Neural progenitor cell (in vitro differentiated cells): ENCODE measurements at regions not wholly inside any gene's neighbourhood (a gene's known extent, or its start where the extent isn't known, plus 50 kb on each side); places are given as distances from the start of the nearest gene placed in this dataset.

Source experiments
- DNase-seq: peaks from one replicate; pipeline ENCODE4 v3.0.0-alpha.2; 2016; ENCODE audit warnings: low spot score
- H2AFZ ChIP-seq: fragments of 200-600 bp; sonication (generic); replicated peaks from 2 replicates; pipeline ENCODE4 v1.6.1; 2016; ENCODE audit warnings: antibody characterized with exemption
- H3F3A ChIP-seq: fragments of 200-600 bp; sonication (generic); 2 replicates; pipeline ENCODE4 v1.6.1; 2016; ENCODE audit warnings: antibody characterized with exemption, low read depth
- H3K27ac ChIP-seq: fragments of 200-600 bp; sonication (generic); 2 replicates; pipeline ENCODE4 v1.5.1; 2016; ENCODE audit warnings: mild to moderate bottlenecking
- H3K27me3 ChIP-seq: fragments of 200-600 bp; sonication (generic); 2 replicates; pipeline ENCODE4 v1.6.1; 2016; ENCODE audit warnings: mild to moderate bottlenecking, moderate library complexity
- H3K36me3 ChIP-seq: fragments of 200-600 bp; sonication (generic); 2 replicates; pipeline ENCODE4 v1.5.1; 2016
- H3K4me1 ChIP-seq: fragments of 200-600 bp; sonication (generic); 2 replicates; pipeline ENCODE4 v1.6.1; 2016; ENCODE audit warnings: mixed run types
- H3K4me2 ChIP-seq: fragments of 200-600 bp; sonication (generic); 2 replicates; pipeline ENCODE4 v1.6.1; 2016
- H3K4me3 ChIP-seq: fragments of 200-600 bp; sonication (generic); 2 replicates; pipeline ENCODE4 v1.5.1; 2016
- H3K79me2 ChIP-seq: fragments of 200-600 bp; sonication (generic); 2 replicates; pipeline ENCODE4 v1.6.1; 2016; ENCODE audit warnings: low read depth
- H3K9ac ChIP-seq: fragments of 200-600 bp; sonication (generic); 2 replicates; pipeline ENCODE4 v1.6.1; 2016
- H3K9me3 ChIP-seq: fragments of 200-600 bp; sonication (generic); 2 replicates; pipeline ENCODE4 v1.5.1; 2016; ENCODE audit warnings: low read depth
- H4K20me1 ChIP-seq: fragments of 200-600 bp; sonication (generic); 2 replicates; pipeline ENCODE4 v1.6.1; 2016; ENCODE audit warnings: low read depth
- H3K27ac Mint-ChIP-seq: 3 replicates; pipeline ENCODE4 v1.8.0; 2021; ENCODE audit warnings: mixed read lengths
- H3K27me3 Mint-ChIP-seq: 2 replicates; pipeline ENCODE4 v1.8.0; 2022; ENCODE audit warnings: low read depth, mild to moderate bottlenecking, inconsistent platforms, moderate library complexity, mixed read lengths; ENCODE audit not compliant: insufficient read depth
- H3K36me3 Mint-ChIP-seq: 3 replicates; pipeline ENCODE4 v1.8.0; 2021; ENCODE audit warnings: mixed read lengths
- H3K4me1 Mint-ChIP-seq: 3 replicates; pipeline ENCODE4 v1.8.0; 2021; ENCODE audit warnings: mixed read lengths
- H3K4me3 Mint-ChIP-seq: 3 replicates; pipeline ENCODE4 v1.8.0; 2021; ENCODE audit warnings: mild to moderate bottlenecking, moderate library complexity, mixed read lengths
- H3K9me3 Mint-ChIP-seq: 3 replicates; pipeline ENCODE4 v1.8.0; 2020; ENCODE audit warnings: mixed read lengths
- CTCF ChIP-seq: fragments of 200-600 bp; sonication (generic); IDR thresholded peaks from 2 replicates; pipeline ENCODE4 v1.5.1; 2017; ENCODE audit warnings: antibody characterized with exemption, mild to moderate bottlenecking
- EZH2 ChIP-seq: fragments of 200-600 bp; sonication (generic); IDR thresholded peaks from 2 replicates; pipeline ENCODE4 v1.6.1; 2017; ENCODE audit warnings: antibody characterized with exemption, mild to moderate bottlenecking, moderate library complexity
- EZH2phosphoT487 ChIP-seq: fragments of 200-600 bp; sonication (generic); IDR thresholded peaks from 2 replicates; pipeline ENCODE4 v1.6.1; 2017; ENCODE audit warnings: antibody characterized with exemption

GRCh38 chr5:4129523-4129922 lies 533.9 kb downstream of the IRX1 start:
- TF ChIP-seq EZH2phosphoT487 (no peak), CTCF (no peak), EZH2 (no peak)
- H3K79me2 ChIP-seq, result no peaks in the 10 kb centered on the region
- Mint-ChIP-seq H3K4me1 (peaks cover 3% of the 10 kb centered on the region), H3K9me3 (peaks cover 17% of the 10 kb centered on the region), H3K27me3 (peaks cover 2% of the 10 kb centered on the region), H3K36me3 (no peaks in the 10 kb centered on the region), H3K27ac (no peak overlapping the region), H3K4me3 (no peak overlapping the region)
- no peaks in the 10 kb centered on the region for H3K4me1 ChIP-seq
- H3K4me2 ChIP-seq, result no peak overlapping the region
- no peak for DNase-seq
- H3K36me3 ChIP-seq, result no peaks in the 10 kb centered on the region
- no peak overlapping the region for H3K27ac ChIP-seq
- no peaks in the 10 kb centered on the region for H4K20me1 ChIP-seq
- H3K9ac ChIP-seq, result no peak overlapping the region
- no peaks in the 10 kb centered on the region for H3K27me3 ChIP-seq
- H3F3A ChIP-seq, result no peaks in the 10 kb centered on the region
- H3K9me3 ChIP-seq, result no peaks in the 10 kb centered on the region
- no peak overlapping the region for H3K4me3 ChIP-seq
- H2AFZ ChIP-seq, result no peak overlapping the region

- Mint-ChIP-seq H3K27me3 (peaks cover 2% of the 10 kb centered on the region), H3K27ac (no peak overlapping the region), H3K4me1 (no peaks in the 10 kb centered on the region), H3K9me3 (peaks cover 16% of the 10 kb centered on the region), H3K4me3 (no peak overlapping the region), H3K36me3 (no peaks in the 10 kb centered on the region)
- H3K9me3 ChIP-seq, result no peaks in the 10 kb centered on the region
- no peak overlapping the region for H3K9ac ChIP-seq
- no peak for DNase-seq
- no peak overlapping the region for H3K4me2 ChIP-seq
- H3K4me3 ChIP-seq, result no peak overlapping the region
- H2AFZ ChIP-seq, result no peak overlapping the region
- no peaks in the 10 kb centered on the region for H3K27me3 ChIP-seq
- H3K4me1 ChIP-seq, result no peaks in the 10 kb centered on the region
- no peak for TF ChIP-seq EZH2
- no peak for TF ChIP-seq EZH2phosphoT487
- no peak for TF ChIP-seq CTCF
- H3F3A ChIP-seq, result no peaks in the 10 kb centered on the region
- H3K79me2 ChIP-seq, result no peaks in the 10 kb centered on the region
- no peaks in the 10 kb centered on the region for H4K20me1 ChIP-seq
- no peak overlapping the region for H3K27ac ChIP-seq
- no peaks in the 10 kb centered on the region for H3K36me3 ChIP-seq
Observed at GRCh38 chr5:4130819-4131218, 535.2 kb downstream of the IRX1 start.

GRCh38 chr5:4137781-4138180 lies 542.1 kb downstream of the IRX1 start:
- Histone ChIP-seq H3F3A (no peaks in the 10 kb centered on the region), H3K36me3 (no peaks in the 10 kb centered on the region), H2AFZ (no peak overlapping the region), H3K4me1 (no peaks in the 10 kb centered on the region), H3K27me3 (no peaks in the 10 kb centered on the region), H3K4me3 (no peak overlapping the region), H3K79me2 (no peaks in the 10 kb centered on the region), H3K9me3 (no peaks in the 10 kb centered on the region), H4K20me1 (no peaks in the 10 kb centered on the region), H3K9ac (no peak overlapping the region), H3K4me2 (no peak overlapping the region), H3K27ac (no peak overlapping the region)
- Mint-ChIP-seq H3K36me3 (no peaks in the 10 kb centered on the region), H3K4me1 (peaks cover 3% of the 10 kb centered on the region), H3K9me3 (peaks cover 3% of the 10 kb centered on the region), H3K4me3 (no peak overlapping the region), H3K27me3 (peaks cover 5% of the 10 kb centered on the region), H3K27ac (no peak overlapping the region)
- no peak for TF ChIP-seq EZH2phosphoT487
- no peak for TF ChIP-seq CTCF
- no peak for TF ChIP-seq EZH2
- no peak for DNase-seq
